ENCODE measurements at regions not wholly inside any gene's neighbourhood (a gene's known extent, or its start where the extent isn't known, plus 50 kb on each side); places are given as distances from the start of the nearest gene placed in this dataset.

GRCh38 chr18:70429847-70430500, 141.1 kb downstream of the SOCS6 start:
- DNase-seq: no peak

GRCh38 chr18:70428439-70428838, 139.6 kb downstream of the SOCS6 start:
- DNase-seq: no peak

GRCh38 chr18:70426818-70427217, 138.0 kb downstream of the SOCS6 start:
- DNase-seq: no peak

GRCh38 chr18:70425236-70425635, 136.4 kb downstream of the SOCS6 start:
- DNase-seq: no peak

GRCh38 chr18:70423988-70424387, 135.1 kb downstream of the SOCS6 start:
- DNase-seq: no peak

- no peak for DNase-seq
These were observed 134.3 kb downstream of the SOCS6 start for GRCh38 chr18:70423120-70423519.

- DNase-seq: no peak
These were observed 133.6 kb downstream of the SOCS6 start for GRCh38 chr18:70422391-70422965.

GRCh38 chr18:70421471-70422390, 132.9 kb downstream of the SOCS6 start:
- no peak for DNase-seq

- no peak for DNase-seq
These were observed 131.5 kb downstream of the SOCS6 start for GRCh38 chr18:70420146-70420898.

- no peak for DNase-seq
These were observed 130.7 kb downstream of the SOCS6 start for GRCh38 chr18:70419526-70419925.

GRCh38 chr18:70418546-70419311, 129.9 kb downstream of the SOCS6 start:
- DNase-seq: no peak

- DNase-seq: peak; percentile 39
These were observed 129.0 kb downstream of the SOCS6 start for GRCh38 chr18:70417847-70418246.

- DNase-seq: no peak
These were observed 127.7 kb downstream of the SOCS6 start for GRCh38 chr18:70416496-70416895.

- DNase-seq: peak; percentile 88
These were observed 127.1 kb downstream of the SOCS6 start for GRCh38 chr18:70415823-70416488.

GRCh38 chr18:70414315-70414900, 125.6 kb downstream of the SOCS6 start:
- no peak for DNase-seq

- no peak for DNase-seq
These were observed 124.6 kb downstream of the SOCS6 start for GRCh38 chr18:70413455-70413854.

GRCh38 chr18:70411876-70412435, 123.1 kb downstream of the SOCS6 start:
- DNase-seq: no peak

- no peak for DNase-seq
These were observed 122.5 kb downstream of the SOCS6 start for GRCh38 chr18:70411307-70411706.

- no peak for DNase-seq
These were observed 116.2 kb downstream of the SOCS6 start for GRCh38 chr18:70405052-70405451.

GRCh38 chr18:70400476-70400875, 111.6 kb downstream of the SOCS6 start:
- DNase-seq: no peak

- no peak for DNase-seq
These were observed 109.2 kb downstream of the SOCS6 start for GRCh38 chr18:70398076-70398475.

Measured in NCI-H510A (cell line).